Osteoblast (primary cell): ENCODE measurements at regions not wholly inside any gene's neighbourhood (a gene's known extent, or its start where the extent isn't known, plus 50 kb on each side); places are given as distances from the start of the nearest gene placed in this dataset.

Source experiments
- DNase-seq: peaks from one replicate; pipeline ENCODE4 v3.0.0; 2011; ENCODE audit warnings: low spot score, mixed read lengths; ENCODE audit not compliant: insufficient read length; ENCODE audit errors: missing footprints
- H2AFZ ChIP-seq: 2 replicates; pipeline ENCODE4 v1.6.0; 2011; ENCODE audit warnings: mild to moderate bottlenecking, low read length
- H3K27ac ChIP-seq: 2 replicates; pipeline ENCODE4 v1.5.1; 2011; ENCODE audit warnings: mild to moderate bottlenecking, low read depth, low read length, moderate library complexity
- H3K27me3 ChIP-seq: 2 replicates; pipeline ENCODE4 v1.6.0; 2012; ENCODE audit warnings: mild to moderate bottlenecking, control low read depth, inconsistent platforms, low read length, moderate library complexity; ENCODE audit not compliant: insufficient read depth
- H3K36me3 ChIP-seq: 2 replicates; pipeline ENCODE4 v1.5.1; 2011; ENCODE audit warnings: mild to moderate bottlenecking, low read length, control low read depth, moderate library complexity; ENCODE audit not compliant: insufficient read depth
- H3K4me1 ChIP-seq: 2 replicates; pipeline ENCODE4 v1.5.1; 2011; ENCODE audit warnings: mild to moderate bottlenecking, low read length, control low read depth, moderate library complexity; ENCODE audit not compliant: insufficient read depth
- H3K4me2 ChIP-seq: 2 replicates; pipeline ENCODE4 v1.6.0; 2011; ENCODE audit warnings: mild to moderate bottlenecking, low read length; ENCODE audit not compliant: insufficient read depth
- H3K4me3 ChIP-seq: fragments of 200-600 bp; sonication (generic); 3 replicates; pipeline ENCODE4 v1.5.1; 2012; ENCODE audit warnings: mild to moderate bottlenecking, low read length, inconsistent platforms; ENCODE audit not compliant: insufficient read depth
- H3K79me2 ChIP-seq: 2 replicates; pipeline ENCODE4 v1.6.0; 2012; ENCODE audit warnings: mild to moderate bottlenecking, low read length, control low read depth, inconsistent platforms; ENCODE audit not compliant: insufficient read depth
- H3K9me3 ChIP-seq: 2 replicates; pipeline ENCODE4 v1.5.1; 2011; ENCODE audit warnings: low read depth, low read length, control low read depth
- H4K20me1 ChIP-seq: 2 replicates; pipeline ENCODE4 v1.6.0; 2012; ENCODE audit warnings: mild to moderate bottlenecking, low read length, control low read depth; ENCODE audit not compliant: insufficient read depth
- TF ChIP-seq, protein P1 (sequence below): IDR thresholded peaks from 2 replicates; pipeline ENCODE4 v1.5.1; 2011; ENCODE audit warnings: mild to moderate bottlenecking, low read depth, low read length, moderate library complexity; ENCODE audit errors: extremely low read depth

DNA sequence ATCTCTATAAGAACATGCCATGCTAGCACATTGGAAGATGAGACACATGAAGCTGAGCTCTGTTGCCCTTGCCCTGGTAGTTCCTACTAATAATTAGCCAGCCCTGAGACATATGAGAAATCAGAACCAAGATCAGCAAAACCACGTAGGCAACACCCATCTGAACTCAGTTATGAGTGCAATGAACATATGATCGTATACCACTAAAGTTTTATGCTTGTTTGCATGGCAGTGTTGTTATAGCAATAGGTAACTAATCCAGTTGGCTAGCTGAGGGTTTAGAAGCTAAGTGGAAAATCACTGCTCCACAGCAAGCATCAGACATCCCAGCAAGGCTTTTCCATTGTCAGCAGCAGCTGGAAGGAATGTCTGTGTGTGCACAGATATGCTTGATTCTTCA, 180.7 kb downstream of the BTBD3 start:
- Histone ChIP-seq H3K4me1 (no peaks in the 10 kb centered on the region), H2AFZ (no peak overlapping the region), H3K79me2 (no peaks in the 10 kb centered on the region), H3K36me3 (no peaks in the 10 kb centered on the region), H3K27ac (no peak overlapping the region), H3K27me3 (no peaks in the 10 kb centered on the region), H3K9me3 (no peaks in the 10 kb centered on the region), H4K20me1 (no peaks in the 10 kb centered on the region), H3K4me2 (no peak overlapping the region), H3K4me3 (no peak overlapping the region)
- TF ChIP-seq, protein P1, sequence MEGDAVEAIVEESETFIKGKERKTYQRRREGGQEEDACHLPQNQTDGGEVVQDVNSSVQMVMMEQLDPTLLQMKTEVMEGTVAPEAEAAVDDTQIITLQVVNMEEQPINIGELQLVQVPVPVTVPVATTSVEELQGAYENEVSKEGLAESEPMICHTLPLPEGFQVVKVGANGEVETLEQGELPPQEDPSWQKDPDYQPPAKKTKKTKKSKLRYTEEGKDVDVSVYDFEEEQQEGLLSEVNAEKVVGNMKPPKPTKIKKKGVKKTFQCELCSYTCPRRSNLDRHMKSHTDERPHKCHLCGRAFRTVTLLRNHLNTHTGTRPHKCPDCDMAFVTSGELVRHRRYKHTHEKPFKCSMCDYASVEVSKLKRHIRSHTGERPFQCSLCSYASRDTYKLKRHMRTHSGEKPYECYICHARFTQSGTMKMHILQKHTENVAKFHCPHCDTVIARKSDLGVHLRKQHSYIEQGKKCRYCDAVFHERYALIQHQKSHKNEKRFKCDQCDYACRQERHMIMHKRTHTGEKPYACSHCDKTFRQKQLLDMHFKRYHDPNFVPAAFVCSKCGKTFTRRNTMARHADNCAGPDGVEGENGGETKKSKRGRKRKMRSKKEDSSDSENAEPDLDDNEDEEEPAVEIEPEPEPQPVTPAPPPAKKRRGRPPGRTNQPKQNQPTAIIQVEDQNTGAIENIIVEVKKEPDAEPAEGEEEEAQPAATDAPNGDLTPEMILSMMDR, result no peak
- DNase-seq, result no peak

DNA sequence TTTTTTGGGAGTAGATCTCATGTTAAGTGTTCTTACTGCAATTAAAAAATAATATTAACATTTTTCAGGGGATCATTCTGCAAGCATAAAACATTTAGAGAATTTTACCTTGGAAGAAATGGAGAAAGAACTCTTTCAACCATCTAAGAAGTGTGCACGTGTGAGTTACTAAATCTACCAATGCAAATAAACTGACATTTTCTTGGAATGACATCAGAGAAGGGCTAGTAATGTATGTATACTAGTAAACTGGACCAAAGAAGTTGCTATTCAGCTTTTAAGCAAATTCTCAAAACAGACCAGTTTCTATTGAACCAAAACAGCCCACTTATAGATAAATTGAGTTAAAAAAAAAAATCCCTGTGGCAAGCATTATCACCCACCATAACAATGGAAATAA, 191.2 kb downstream of the BTBD3 start:
- H3K27ac ChIP-seq, result no peak overlapping the region
- H3K4me1 ChIP-seq, result no peaks in the 10 kb centered on the region
- H3K79me2 ChIP-seq, result no peaks in the 10 kb centered on the region
- no peak for DNase-seq
- no peak overlapping the region for H2AFZ ChIP-seq
- no peak overlapping the region for H3K4me2 ChIP-seq
- H3K4me3 ChIP-seq, result no peak overlapping the region
- no peaks in the 10 kb centered on the region for H4K20me1 ChIP-seq
- TF ChIP-seq, protein P1, result no peak
- no peaks in the 10 kb centered on the region for H3K27me3 ChIP-seq
- no peaks in the 10 kb centered on the region for H3K9me3 ChIP-seq
- H3K36me3 ChIP-seq, result no peaks in the 10 kb centered on the region

DNA sequence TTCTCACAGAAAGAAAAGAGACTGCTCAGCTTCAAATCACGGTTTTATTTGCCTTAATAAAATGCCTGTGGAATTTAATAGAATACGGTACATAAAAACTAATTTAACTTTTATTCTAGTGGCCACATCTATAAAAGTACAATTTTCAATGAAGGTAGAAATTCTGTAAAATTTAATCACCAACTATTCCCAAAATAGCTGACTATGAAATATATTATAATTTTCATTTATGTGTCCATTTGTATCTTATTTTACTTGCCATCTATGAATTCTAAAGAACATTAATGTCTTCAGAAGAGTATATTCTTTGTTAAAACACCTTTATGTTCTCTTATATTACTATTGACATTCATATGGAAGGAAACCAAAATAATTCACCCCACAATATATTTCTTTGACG, 192.6 kb downstream of the BTBD3 start:
- Histone ChIP-seq H2AFZ (no peak overlapping the region), H4K20me1 (no peaks in the 10 kb centered on the region), H3K4me1 (no peaks in the 10 kb centered on the region), H3K27ac (no peak overlapping the region), H3K36me3 (no peaks in the 10 kb centered on the region), H3K27me3 (no peaks in the 10 kb centered on the region), H3K9me3 (no peaks in the 10 kb centered on the region), H3K4me3 (no peak overlapping the region), H3K4me2 (no peak overlapping the region), H3K79me2 (no peaks in the 10 kb centered on the region)
- no peak for DNase-seq
- TF ChIP-seq, protein P1, result no peak

DNA sequence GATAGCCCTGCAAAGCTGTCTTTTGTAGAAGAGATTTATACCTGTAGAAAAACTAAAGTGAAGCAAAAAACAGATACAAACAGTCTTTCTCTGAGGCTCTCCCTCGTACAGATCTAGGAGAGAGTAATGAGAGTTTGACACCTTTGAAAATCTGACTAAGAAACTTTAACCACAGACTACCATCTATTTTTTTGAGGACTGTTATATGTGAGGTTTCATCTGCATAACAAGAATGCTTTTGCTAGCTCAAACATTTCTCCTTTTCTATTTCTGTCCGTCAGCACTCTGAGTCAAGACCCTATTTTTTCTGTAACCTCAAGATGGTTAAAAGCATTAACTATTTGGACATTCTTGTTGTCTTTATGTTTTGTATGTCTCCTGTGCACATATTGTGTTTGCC, 193.0 kb downstream of the BTBD3 start:
- H3K9me3 ChIP-seq, result no peaks in the 10 kb centered on the region
- no peaks in the 10 kb centered on the region for H3K27me3 ChIP-seq
- no peaks in the 10 kb centered on the region for H3K36me3 ChIP-seq
- no peaks in the 10 kb centered on the region for H4K20me1 ChIP-seq
- H3K4me3 ChIP-seq, result no peak overlapping the region
- no peaks in the 10 kb centered on the region for H3K79me2 ChIP-seq
- H2AFZ ChIP-seq, result no peak overlapping the region
- H3K27ac ChIP-seq, result no peak overlapping the region
- TF ChIP-seq, protein P1, result no peak
- H3K4me2 ChIP-seq, result no peak overlapping the region
- no peaks in the 10 kb centered on the region for H3K4me1 ChIP-seq
- DNase-seq, result no peak
